GM12878 (cell line): ENCODE measurements at regions not wholly inside any gene's neighbourhood (a gene's known extent, or its start where the extent isn't known, plus 50 kb on each side); places are given as distances from the start of the nearest gene placed in this dataset.

ENCODE experiments used
- ATF3 ChIP-seq: IDR thresholded peaks from 2 replicates; pipeline ENCODE4 v1.6.1; 2011; ENCODE audit warnings: low read depth, mild to moderate bottlenecking, low read length, moderate library complexity, borderline replicate concordance; ENCODE audit errors: extremely low read depth
- EP300 ChIP-seq, 2 experiments: fragments of 150-350 bp in 1 of 2; IDR thresholded peaks; 2 replicates each; pipeline ENCODE4 v1.6.1; 2011 to 2012; ENCODE audit warnings: low read depth in 2 of 2, low read length in 2 of 2, borderline replicate concordance in 1 of 2, improper control_type of control experiment in 1 of 2, inconsistent platforms in 1 of 2; ENCODE audit not compliant: control insufficient read depth in 1 of 2
- HSF1 ChIP-seq: fragments of 150-350 bp; IDR thresholded peaks from 2 replicates; pipeline ENCODE4 v1.6.1; 2014; ENCODE audit warnings: mild to moderate bottlenecking, low read depth, low read length
- IRF3 ChIP-seq: fragments of 450-650 bp; IDR thresholded peaks from 2 replicates; pipeline ENCODE4 v1.6.1; 2014; ENCODE audit warnings: mild to moderate bottlenecking
- MTA3 ChIP-seq: IDR thresholded peaks from 2 replicates; pipeline ENCODE4 v1.6.1; 2012; ENCODE audit warnings: low read length, inconsistent platforms, borderline replicate concordance
- MXI1 ChIP-seq: fragments of 150-350 bp; IDR thresholded peaks from 2 replicates; pipeline ENCODE4 v1.6.1; 2011; ENCODE audit warnings: low read depth, mild to moderate bottlenecking, inconsistent platforms, low read length, improper control_type of control experiment
- PAX8 ChIP-seq: fragments of 450-650 bp; IDR thresholded peaks from 2 replicates; pipeline ENCODE4 v1.6.1; 2017; ENCODE audit warnings: mild to moderate bottlenecking, moderate library complexity
- SMAD1 ChIP-seq: fragments of 450-650 bp; IDR thresholded peaks from 2 replicates; pipeline ENCODE4 v1.6.1; 2018; ENCODE audit warnings: mild to moderate bottlenecking, low read depth; ENCODE audit not compliant: partially characterized antibody
- SREBF1 ChIP-seq: IDR thresholded peaks from 2 replicates; pipeline ENCODE4 v1.6.1; 2012; ENCODE audit warnings: mild to moderate bottlenecking, low read length
- TBL1XR1 ChIP-seq: IDR thresholded peaks from 2 replicates; pipeline ENCODE4 v1.6.1; 2012; ENCODE audit warnings: low read depth, low read length, improper control_type of control experiment
- USF1 ChIP-seq: IDR thresholded peaks from 2 replicates; pipeline ENCODE4 v1.6.1; 2011; ENCODE audit warnings: borderline replicate concordance, low read depth, mild to moderate bottlenecking, moderate library complexity, mixed read lengths, low read length; ENCODE audit not compliant: insufficient read depth; ENCODE audit errors: extremely low read length
- ZNF274 ChIP-seq: IDR thresholded peaks from one replicate; pipeline ENCODE4 v1.8.0; 2011; ENCODE audit not compliant: insufficient read length, insufficient read depth
- ZNF592 ChIP-seq: fragments of 450-650 bp; IDR thresholded peaks from 2 replicates; pipeline ENCODE4 v1.6.1; 2017; ENCODE audit warnings: mild to moderate bottlenecking, moderate library complexity
- ZNF687 ChIP-seq: fragments of 450-650 bp; IDR thresholded peaks from 2 replicates; pipeline ENCODE4 v1.6.1; 2017; ENCODE audit warnings: mild to moderate bottlenecking, moderate library complexity
- ZSCAN29 ChIP-seq: fragments of 450-650 bp; IDR thresholded peaks from 2 replicates; pipeline ENCODE4 v1.6.1; 2017; ENCODE audit warnings: mild to moderate bottlenecking, moderate library complexity

- TF ChIP-seq PAX8 (no peak), MXI1 (no peak), SREBF1 (no peak), MTA3 (peak; percentile 88), ATF3 (no peak), ZNF592 (peak; percentile 81; the same call in 1 of the 2 replicates), ZNF687 (peak; percentile 91), SMAD1 (no peak), EP300 (IDR thresholded peaks at IDR 0.05; ENCODE audit: borderline replicate concordance in 1 of 2, control insufficient read depth in 1 of 2, low read depth in 2 of 2, low read length in 2 of 2) (peak; percentile 58 to 89; a peak in 3 of 4 replicates), USF1 (peak; percentile 25), HSF1 (no peak), IRF3 (no peak; the same call in 1 of the 2 replicates), TBL1XR1 (peak; percentile 50), ZSCAN29 (no peak), ZNF274 (no peak)
These were observed 122.1 kb upstream of the SPACA1 start (continued) for GRCh38 chr6:87925373-87926060.
